ENCODE measurements at regions not wholly inside any gene's neighbourhood (a gene's known extent, or its start where the extent isn't known, plus 50 kb on each side); places are given as distances from the start of the nearest gene placed in this dataset.

DNA sequence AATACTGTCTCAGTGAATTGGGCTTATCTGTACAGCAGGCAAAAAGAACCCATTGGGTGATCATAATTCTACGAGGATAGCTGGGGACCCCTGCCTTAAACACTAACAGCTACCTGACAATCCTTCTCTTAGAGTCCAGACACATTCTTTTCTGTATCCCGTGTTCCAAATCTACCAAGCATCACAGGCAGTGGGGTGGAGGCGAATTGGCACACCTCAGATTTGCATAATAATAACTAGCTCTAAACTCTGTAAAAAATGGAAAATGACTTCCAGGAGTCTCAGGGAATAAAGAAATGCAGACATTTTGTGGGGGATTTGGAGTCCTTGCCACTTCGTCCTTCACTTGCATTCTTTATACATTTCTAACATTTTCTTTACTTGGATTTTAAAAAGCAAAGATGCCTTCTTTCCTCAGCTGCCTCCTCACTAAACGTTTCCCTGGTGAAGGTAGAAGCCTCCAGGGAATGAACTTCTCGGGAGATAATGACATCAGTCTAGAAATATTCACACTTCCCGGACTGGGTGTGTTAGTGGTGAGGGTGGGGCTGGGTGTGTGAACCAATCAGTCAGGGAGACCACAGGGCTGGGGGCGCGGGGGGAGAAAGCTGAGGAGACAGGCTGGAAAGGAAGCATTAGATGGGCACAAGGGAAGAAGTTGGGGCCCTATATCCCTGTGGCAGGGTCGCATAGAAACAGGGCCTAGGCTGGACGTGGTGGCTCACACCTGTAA is 59.1 kb upstream of the BOD1L2 start:
- DNase-seq, result peak in 1 of 2 experiments; percentile 9
- H3K27ac ChIP-seq, result no peak overlapping the region
- H3K4me3 ChIP-seq, result no peak overlapping the region
- no peaks in the 10 kb centered on the region for H3K27me3 ChIP-seq
- no peaks in the 10 kb centered on the region for H3K4me1 ChIP-seq
- no peaks in the 10 kb centered on the region for H3K36me3 ChIP-seq
- no peaks in the 10 kb centered on the region for H3K9me3 ChIP-seq (replicated peaks)

DNA sequence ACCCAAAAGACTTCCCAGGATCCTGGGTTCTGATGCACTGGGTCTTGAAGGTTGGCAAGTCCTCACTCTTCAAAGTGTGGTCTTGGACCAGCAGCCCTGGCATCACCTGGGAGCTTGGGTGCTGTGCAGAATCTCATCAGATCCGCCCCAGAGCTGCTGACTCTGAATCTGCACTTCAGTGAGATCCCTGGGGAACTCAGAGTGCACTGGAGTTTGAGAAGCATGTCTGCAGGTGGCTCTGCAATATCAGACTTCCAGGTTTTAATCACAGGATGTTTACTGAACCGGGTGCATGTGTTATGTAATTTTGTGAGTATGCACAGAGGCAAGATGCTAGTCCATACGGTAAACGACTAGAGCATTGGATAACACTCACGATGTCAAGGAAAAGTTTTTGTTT is 58.0 kb upstream of the BOD1L2 start:
- no peaks in the 10 kb centered on the region for H3K4me1 ChIP-seq

DNA sequence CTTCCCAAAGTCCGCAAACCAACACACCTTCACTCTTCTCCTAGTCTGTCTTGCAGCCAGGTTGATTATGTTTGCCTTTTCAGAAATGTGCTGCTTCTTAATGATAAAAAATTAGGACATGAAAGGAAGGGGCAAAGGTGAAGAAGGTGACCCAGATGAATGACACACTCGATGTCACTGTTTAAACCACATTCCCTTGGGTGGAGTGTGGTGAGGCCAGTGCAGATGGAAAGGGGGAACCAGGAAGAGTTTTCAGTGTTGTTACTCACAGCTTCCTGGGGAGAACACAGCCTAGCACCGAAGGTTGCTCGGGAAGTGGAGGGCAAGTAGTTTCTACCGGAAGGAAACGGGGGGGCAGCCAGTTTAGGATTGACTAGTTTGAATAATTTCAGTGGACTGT is 57.2 kb upstream of the BOD1L2 start:
- no peaks in the 10 kb centered on the region for H3K4me1 ChIP-seq
- no peaks in the 10 kb centered on the region for H3K27me3 ChIP-seq
- no peak overlapping the region for H3K4me3 ChIP-seq
- H3K36me3 ChIP-seq, result no peaks in the 10 kb centered on the region
- H3K9me3 ChIP-seq (replicated peaks), result no peaks in the 10 kb centered on the region
- no peak overlapping the region for H3K27ac ChIP-seq
- no peak for DNase-seq

More for the DNA sequence above, 58.0 kb upstream of the BOD1L2 start:
- DNase-seq, result no peak
- no peaks in the 10 kb centered on the region for H3K27me3 ChIP-seq
- H3K4me3 ChIP-seq, result no peak overlapping the region
- no peak overlapping the region for H3K27ac ChIP-seq
- H3K36me3 ChIP-seq, result no peaks in the 10 kb centered on the region
- no peaks in the 10 kb centered on the region for H3K9me3 ChIP-seq (replicated peaks)

DNA sequence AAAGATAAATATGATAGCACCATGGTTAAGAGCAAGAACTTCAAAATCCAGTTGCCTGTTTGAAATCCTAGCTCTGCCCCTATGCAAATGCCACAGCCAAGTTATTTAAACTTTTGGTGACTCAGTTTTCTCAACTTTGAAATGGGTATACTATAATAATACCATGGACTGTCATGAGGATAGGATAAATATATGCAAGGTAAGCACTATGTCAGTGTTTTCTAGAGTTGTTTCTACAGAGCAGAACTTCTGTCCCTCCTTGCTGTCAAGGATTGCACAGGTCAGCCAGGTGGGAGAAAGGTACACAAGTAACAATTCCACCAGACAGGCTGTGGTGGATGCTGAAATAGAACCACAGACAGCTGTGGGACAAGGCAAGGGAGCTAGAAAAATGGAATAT is 55.7 kb upstream of the BOD1L2 start:
- H3K27ac ChIP-seq, result no peak overlapping the region
- H3K4me3 ChIP-seq, result no peak overlapping the region
- DNase-seq, result no peak
- H3K36me3 ChIP-seq, result no peaks in the 10 kb centered on the region
- H3K27me3 ChIP-seq, result no peaks in the 10 kb centered on the region
- no peaks in the 10 kb centered on the region for H3K4me1 ChIP-seq
- no peaks in the 10 kb centered on the region for H3K9me3 ChIP-seq (replicated peaks)

DNA sequence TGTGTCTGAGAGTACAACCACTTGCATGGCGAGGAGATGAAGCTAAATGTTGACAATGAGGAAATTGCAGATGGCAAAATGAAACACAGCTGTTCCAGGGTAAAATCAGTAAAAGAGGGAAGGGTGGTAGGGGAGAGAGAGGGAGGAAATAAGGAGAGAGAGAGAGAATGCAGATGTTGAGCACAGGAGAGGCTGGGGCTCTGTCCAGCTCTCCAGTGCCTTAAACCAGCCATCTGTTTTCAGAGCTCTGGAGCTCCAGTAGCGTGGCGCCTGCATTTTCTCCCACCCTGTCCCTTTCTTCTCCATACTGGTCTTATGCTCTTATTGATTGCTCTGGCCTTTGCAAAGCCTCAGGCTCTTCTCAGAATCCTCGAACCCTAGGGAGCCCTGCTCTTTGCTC is 52.7 kb upstream of the BOD1L2 start:
- Histone ChIP-seq H3K4me1 (no peaks in the 10 kb centered on the region), H3K9me3 (replicated peaks) (no peaks in the 10 kb centered on the region), H3K27ac (no peak overlapping the region), H3K27me3 (no peaks in the 10 kb centered on the region), H3K4me3 (no peak overlapping the region), H3K36me3 (no peaks in the 10 kb centered on the region)
- no peak for DNase-seq

DNA sequence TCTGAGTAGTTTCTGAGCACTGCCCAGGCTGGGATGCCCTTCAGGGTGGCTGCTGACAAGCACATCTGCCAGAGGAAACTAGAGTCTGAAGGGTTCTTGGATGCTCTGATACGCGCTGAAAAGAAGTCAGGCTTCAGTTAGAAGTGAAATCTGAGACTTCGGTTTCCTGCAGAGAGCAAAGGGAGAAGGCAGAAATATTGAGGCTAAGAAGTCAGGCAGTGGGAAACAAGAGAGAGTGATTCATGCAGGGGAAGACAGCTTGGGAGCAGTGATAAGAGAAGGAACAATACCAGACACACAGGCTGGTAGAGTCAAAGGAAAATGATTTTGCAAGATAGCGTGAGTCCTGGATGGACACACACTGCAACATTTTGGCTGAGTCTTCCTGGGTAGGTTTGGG is 51.0 kb upstream of the BOD1L2 start:
- Histone ChIP-seq H3K4me1 (no peaks in the 10 kb centered on the region), H3K27me3 (no peaks in the 10 kb centered on the region), H3K4me3 (no peak overlapping the region), H3K36me3 (no peaks in the 10 kb centered on the region), H3K9me3 (replicated peaks) (no peaks in the 10 kb centered on the region), H3K27ac (no peak overlapping the region)
- no peak for DNase-seq

All from SJCRH30 (cell line).